GM21381 (cell line): ENCODE measurements at regions not wholly inside any gene's neighbourhood (a gene's known extent, or its start where the extent isn't known, plus 50 kb on each side); places are given as distances from the start of the nearest gene placed in this dataset.
"Not testable (repeated sequence)": the region's sequence is repeated elsewhere in the genome, so short reads cannot be mapped to it uniquely, and the experiment has no call there.

ENCODE experiments used
- ATAC-seq: cut with Tn5 transposase; IDR thresholded peaks from one replicate; pipeline ENCODE4 v1.9.1; 2021; ENCODE audit warnings: mild to moderate bottlenecking, moderate library complexity; ENCODE audit not compliant: unreplicated experiment

- no peak for ATAC-seq
Measured at GRCh38 chr10:34957531-34957930, 132.6 kb downstream of the CUL2 start.

- no peak for ATAC-seq
Measured at GRCh38 chr10:34956756-34957155, 133.4 kb downstream of the CUL2 start.

- ATAC-seq: no peak
Measured at GRCh38 chr10:34955391-34955790, 134.8 kb downstream of the CUL2 start.

GRCh38 chr10:34954142-34954541, 136.0 kb downstream of the CUL2 start:
- no peak for ATAC-seq

GRCh38 chr10:34951263-34951887, 136.3 kb upstream of the PARD3 start:
- not testable (repeated sequence) for ATAC-seq

- ATAC-seq: not testable (repeated sequence)
Measured at GRCh38 chr10:34945951-34946522, 130.9 kb upstream of the PARD3 start.

- peak; percentile 45 for ATAC-seq
Measured at GRCh38 chr10:34941471-34942357, 126.6 kb upstream of the PARD3 start.

GRCh38 chr10:34940436-34940835, 125.3 kb upstream of the PARD3 start:
- no peak for ATAC-seq

- no peak for ATAC-seq
Measured at GRCh38 chr10:34938399-34938670, 123.2 kb upstream of the PARD3 start.

- ATAC-seq: not testable (repeated sequence)
Measured at GRCh38 chr10:34937643-34938398, 122.7 kb upstream of the PARD3 start.

- no peak for ATAC-seq
Measured at GRCh38 chr10:34936061-34936460, 121.0 kb upstream of the PARD3 start.

GRCh38 chr10:34933676-34934075, 118.6 kb upstream of the PARD3 start:
- ATAC-seq: no peak

GRCh38 chr10:34932235-34932634, 117.1 kb upstream of the PARD3 start:
- no peak for ATAC-seq

- no peak for ATAC-seq
Measured at GRCh38 chr10:34931216-34931615, 116.1 kb upstream of the PARD3 start.

GRCh38 chr10:34922138-34922537, 107.0 kb upstream of the PARD3 start:
- ATAC-seq: no peak

GRCh38 chr10:34920578-34920977, 105.5 kb upstream of the PARD3 start:
- ATAC-seq: no peak

- no peak for ATAC-seq
Measured at GRCh38 chr10:34918776-34919315, 103.8 kb upstream of the PARD3 start.

- no peak for ATAC-seq
Measured at GRCh38 chr10:34918060-34918775, 103.1 kb upstream of the PARD3 start.

GRCh38 chr10:34916314-34916713, 101.2 kb upstream of the PARD3 start:
- ATAC-seq: no peak

GRCh38 chr10:34912771-34913170, 97.7 kb upstream of the PARD3 start:
- no peak for ATAC-seq
